Thymus (tissue), 11 donors: ENCODE measurements at regions not wholly inside any gene's neighbourhood (a gene's known extent, or its start where the extent isn't known, plus 50 kb on each side); places are given as distances from the start of the nearest gene placed in this dataset.

ENCODE experiments used
- DNase-seq, 9 donors: peaks; one replicate each; pipeline ENCODE4 v3.0.0-alpha.2; 2013; ENCODE audit warnings: low spot score in 9 of 9, low read depth in 6 of 9, missing footprints in 1 of 9
- H3K27ac ChIP-seq, 2 donors: one replicate each; pipeline ENCODE4 v1.5.1; 2013; ENCODE audit warnings: control low read depth in 1 of 2, low read depth in 1 of 2, low read length in 1 of 2, mild to moderate bottlenecking in 1 of 2, moderate library complexity in 1 of 2
- H3K27me3 ChIP-seq, 2 donors: one replicate each; pipeline ENCODE4 v1.5.1; 2013; ENCODE audit warnings: low read length in 1 of 2; ENCODE audit not compliant: control insufficient read depth in 2 of 2, insufficient read depth in 1 of 2
- H3K36me3 ChIP-seq, 2 donors: one replicate each; pipeline ENCODE4 v1.5.1; 2013; ENCODE audit warnings: low read length in 1 of 2, mild to moderate bottlenecking in 1 of 2, moderate library complexity in 1 of 2; ENCODE audit not compliant: control insufficient read depth in 2 of 2, insufficient read depth in 2 of 2
- H3K4me1 ChIP-seq, 2 donors: one replicate each; pipeline ENCODE4 v1.5.1; 2013; ENCODE audit warnings: low read length in 2 of 2; ENCODE audit not compliant: control insufficient read depth in 2 of 2, insufficient read depth in 2 of 2
- H3K4me3 ChIP-seq, 2 donors: one replicate each; pipeline ENCODE4 v1.5.1; 2013; ENCODE audit warnings: low read length in 2 of 2, control low read depth in 1 of 2, mild to moderate bottlenecking in 1 of 2
- H3K9me3 ChIP-seq, 2 donors: one replicate each; pipeline ENCODE4 v1.5.1; 2013; ENCODE audit warnings: low read length in 1 of 2, mild to moderate bottlenecking in 1 of 2; ENCODE audit not compliant: control insufficient read depth in 2 of 2, insufficient read depth in 1 of 2
- WGBS: extraction: QIAGEN DNeasy Blood & Tissue Kit; methylation state at CpG from one replicate; pipeline ENCODE4 v1.1.7; 2013; 5-methylcytosine and 5-hydroxymethylcytosine counted together
- donor health status: healthy.

DNA sequence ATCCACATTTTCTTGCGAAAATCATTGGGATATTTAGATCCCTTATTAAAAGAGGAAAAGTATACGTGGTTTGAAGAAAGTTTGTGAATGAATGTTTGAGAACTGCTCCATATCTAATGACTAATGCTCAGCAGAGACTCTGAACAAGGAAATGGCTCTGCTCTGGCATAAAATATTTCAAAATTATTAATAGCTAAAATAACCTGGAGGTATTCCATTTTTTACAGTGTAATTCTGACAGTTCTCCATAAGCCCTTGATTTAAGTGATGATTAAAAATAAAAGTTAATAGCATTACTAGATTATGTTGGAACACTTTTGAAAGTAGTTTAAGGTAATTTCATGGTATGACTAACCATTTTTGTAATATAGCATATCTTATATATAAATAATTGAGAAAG, 1276.9 kb upstream of the TENM3 start:
- DNase-seq: no peak
- no peaks in the 10 kb centered on the region for H3K4me1 ChIP-seq
- no peaks in the 10 kb centered on the region for H3K36me3 ChIP-seq
- no peak overlapping the region for H3K27ac ChIP-seq
- WGBS: 97% methylated on average over 2 of the region's 2 CpGs
- H3K27me3 ChIP-seq: no peaks in the 10 kb centered on the region
- no peaks in the 10 kb centered on the region for H3K9me3 ChIP-seq
- H3K4me3 ChIP-seq: no peak overlapping the region

DNA sequence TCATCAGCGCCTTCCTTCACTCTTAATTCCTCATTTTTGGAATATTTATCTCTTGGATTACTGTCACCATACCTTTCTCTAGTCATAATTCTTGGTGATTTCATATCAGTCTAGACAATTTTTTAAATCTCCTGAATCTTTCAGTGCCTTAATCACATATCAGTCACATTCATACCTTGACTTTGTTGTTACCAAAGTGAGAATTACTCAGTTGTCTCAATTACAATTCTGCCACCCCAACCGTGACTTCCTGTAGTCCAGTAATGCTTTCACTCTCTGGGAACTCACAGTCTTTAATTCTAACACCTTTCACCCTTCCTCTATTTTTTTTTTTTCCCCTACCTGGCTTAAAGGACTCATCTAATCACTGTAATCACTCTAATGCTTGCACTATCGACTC, 1275.3 kb upstream of the TENM3 start:
- no peak for DNase-seq
- Histone ChIP-seq H3K4me3 (no peak overlapping the region), H3K9me3 (no peaks in the 10 kb centered on the region), H3K36me3 (no peaks in the 10 kb centered on the region), H3K4me1 (no peaks in the 10 kb centered on the region), H3K27ac (no peak overlapping the region), H3K27me3 (no peaks in the 10 kb centered on the region)
- WGBS: 79% methylated on average over 3 of the region's 3 CpGs

DNA sequence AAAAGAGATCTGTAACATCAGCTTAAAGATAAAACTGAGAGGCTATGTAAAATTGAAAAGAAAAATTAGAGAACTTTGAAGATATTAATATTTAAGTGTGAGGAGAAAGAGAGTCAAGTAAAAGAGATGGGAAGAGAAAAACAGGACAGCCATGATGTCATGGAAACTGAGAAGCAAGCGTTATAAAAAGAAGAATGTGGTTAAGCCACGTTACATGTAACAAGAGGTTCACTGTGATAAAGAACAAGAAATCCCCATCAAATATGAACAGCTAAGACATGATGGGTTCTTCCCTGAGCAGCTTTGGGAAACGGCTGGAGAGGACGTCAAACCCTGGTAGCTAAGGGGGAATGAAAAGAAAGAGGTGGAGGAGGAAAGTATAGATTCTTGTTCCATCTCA, 1269.3 kb upstream of the TENM3 start:
- no peaks in the 10 kb centered on the region for H3K4me1 ChIP-seq
- H3K27me3 ChIP-seq: no peaks in the 10 kb centered on the region
- H3K36me3 ChIP-seq: no peaks in the 10 kb centered on the region
- no peaks in the 10 kb centered on the region for H3K9me3 ChIP-seq
- 93% methylated on average over 4 of the region's 4 CpGs for WGBS
- no peak overlapping the region for H3K4me3 ChIP-seq
- H3K27ac ChIP-seq: no peak overlapping the region
- no peak for DNase-seq

DNA sequence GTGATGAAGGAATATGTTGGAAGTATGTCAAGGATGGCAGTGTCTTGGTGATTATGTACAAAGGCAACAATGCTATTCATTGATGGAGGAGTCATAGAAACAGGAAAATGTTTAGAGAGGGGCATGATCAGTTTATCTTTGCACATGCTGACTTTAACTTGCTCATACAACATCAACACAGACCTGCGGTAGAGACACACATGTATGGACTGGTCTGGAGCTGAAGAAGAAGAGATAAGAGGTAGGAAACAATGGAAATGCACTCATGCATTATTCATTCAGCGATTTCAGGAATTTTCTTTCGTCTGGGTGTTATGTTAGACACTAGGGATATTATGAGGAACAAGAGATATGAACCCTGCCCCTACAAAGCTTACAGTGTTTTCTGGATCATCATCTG, 1252.3 kb upstream of the TENM3 start:
- Histone ChIP-seq H3K27me3 (no peaks in the 10 kb centered on the region), H3K4me3 (no peak overlapping the region), H3K36me3 (no peaks in the 10 kb centered on the region), H3K27ac (no peak overlapping the region), H3K9me3 (no peaks in the 10 kb centered on the region), H3K4me1 (no peaks in the 10 kb centered on the region)
- WGBS: 88% methylated on average over 3 of the region's 3 CpGs
- DNase-seq: no peak

DNA sequence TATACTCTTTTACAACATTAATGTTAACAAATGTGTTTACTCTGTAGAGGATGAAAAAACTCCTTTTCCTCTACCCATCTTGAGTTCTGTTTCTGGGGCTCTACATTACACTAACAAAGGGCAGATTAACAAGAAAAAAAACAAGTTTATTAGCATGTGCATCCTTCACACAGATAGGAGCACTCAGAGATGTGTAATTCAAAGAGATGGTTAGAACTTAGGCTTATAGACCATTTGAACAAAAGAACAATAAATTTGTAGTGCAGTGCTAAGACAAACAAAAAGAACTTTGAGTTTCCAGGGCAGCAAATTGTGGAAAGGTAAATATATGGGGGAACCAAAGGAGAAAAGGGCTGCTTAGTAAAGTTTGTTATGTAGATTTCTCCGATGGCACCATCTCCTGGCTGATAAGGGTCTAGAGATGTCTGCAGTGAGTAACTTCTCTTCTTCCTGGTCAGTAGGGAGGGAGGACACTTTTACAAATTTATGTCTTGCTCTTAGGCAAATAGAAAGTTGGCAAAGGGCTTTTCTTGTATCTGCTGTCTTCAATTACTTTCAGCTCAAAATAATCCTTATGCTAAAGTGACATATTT, 1249.9 kb upstream of the TENM3 start:
- 71% methylated on average over 1 of the region's 1 CpG for WGBS
- Histone ChIP-seq H3K4me3 (no peak overlapping the region), H3K4me1 (no peaks in the 10 kb centered on the region), H3K36me3 (no peaks in the 10 kb centered on the region), H3K9me3 (no peaks in the 10 kb centered on the region), H3K27me3 (no peaks in the 10 kb centered on the region), H3K27ac (no peak overlapping the region)
- DNase-seq: no peak

DNA sequence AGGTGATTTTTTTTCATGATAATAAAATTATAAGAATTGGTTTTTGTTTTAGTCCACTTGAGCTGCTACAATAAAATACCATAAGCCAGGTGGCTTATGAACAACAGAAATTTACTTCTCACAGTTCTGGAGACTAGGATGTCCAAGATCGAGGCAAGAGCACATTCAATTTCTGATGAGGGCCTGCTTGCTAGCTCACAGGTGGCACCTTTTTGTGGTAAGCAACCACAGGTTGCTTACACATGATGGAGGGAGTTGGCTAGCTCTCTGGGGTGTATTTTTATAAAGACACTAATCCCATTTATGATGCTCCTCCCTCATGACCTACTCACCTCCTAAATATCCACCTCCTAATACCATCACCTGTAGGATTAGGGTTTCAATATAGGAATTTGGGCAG, 1248.5 kb upstream of the TENM3 start:
- no peaks in the 10 kb centered on the region for H3K27me3 ChIP-seq
- no peaks in the 10 kb centered on the region for H3K9me3 ChIP-seq
- 87% methylated on average over 1 of the region's 1 CpG for WGBS
- H3K4me1 ChIP-seq: no peaks in the 10 kb centered on the region
- DNase-seq: no peak
- H3K4me3 ChIP-seq: no peak overlapping the region
- H3K27ac ChIP-seq: no peak overlapping the region
- H3K36me3 ChIP-seq: no peaks in the 10 kb centered on the region

DNA sequence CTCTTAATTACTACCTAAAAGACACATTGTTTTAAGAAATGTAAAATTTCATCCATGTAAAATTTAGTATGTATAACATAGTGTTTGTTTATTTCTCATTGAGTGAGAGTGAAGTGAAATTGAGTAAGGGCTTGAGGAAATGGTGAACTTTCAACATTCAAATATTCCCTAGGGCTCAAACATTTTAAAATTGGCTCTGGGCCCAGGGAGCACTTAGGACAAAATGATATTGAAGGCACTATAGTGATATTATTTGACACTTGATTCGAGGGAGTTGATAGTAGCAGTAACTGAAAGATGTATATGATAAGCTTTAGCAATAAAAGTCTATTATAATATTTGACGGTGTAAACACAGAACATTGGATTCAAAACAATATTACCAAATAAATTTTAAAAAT, 1244.0 kb upstream of the TENM3 start:
- Histone ChIP-seq H3K4me3 (no peak overlapping the region), H3K27ac (no peak overlapping the region), H3K36me3 (no peaks in the 10 kb centered on the region), H3K4me1 (no peaks in the 10 kb centered on the region), H3K9me3 (no peaks in the 10 kb centered on the region), H3K27me3 (no peaks in the 10 kb centered on the region)
- DNase-seq: no peak
- WGBS: 44% methylated on average over 2 of the region's 2 CpGs

DNA sequence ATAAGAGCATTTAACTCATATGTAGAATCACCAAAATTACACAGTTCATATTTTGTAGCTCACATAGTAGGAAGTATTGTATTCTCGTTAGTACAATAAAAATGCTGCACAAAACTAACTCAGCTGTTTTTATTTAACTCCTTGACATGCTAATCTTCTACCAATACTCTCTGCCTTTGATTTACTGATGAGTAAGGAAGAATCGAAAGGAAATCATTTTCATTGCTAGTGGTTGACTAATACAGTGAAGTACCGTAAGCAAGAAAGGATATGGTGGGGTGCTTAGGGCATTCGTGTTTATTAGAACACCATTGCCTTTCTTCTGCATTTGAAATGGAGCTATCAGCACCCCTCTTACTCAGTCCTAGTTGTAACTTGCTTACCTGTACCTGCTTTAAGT, 1239.1 kb upstream of the TENM3 start:
- Histone ChIP-seq H3K27me3 (no peaks in the 10 kb centered on the region), H3K36me3 (no peaks in the 10 kb centered on the region), H3K4me3 (no peak overlapping the region), H3K27ac (no peak overlapping the region), H3K9me3 (no peaks in the 10 kb centered on the region), H3K4me1 (no peaks in the 10 kb centered on the region)
- 96% methylated on average over 4 of the region's 4 CpGs for WGBS
- no peak for DNase-seq

DNA sequence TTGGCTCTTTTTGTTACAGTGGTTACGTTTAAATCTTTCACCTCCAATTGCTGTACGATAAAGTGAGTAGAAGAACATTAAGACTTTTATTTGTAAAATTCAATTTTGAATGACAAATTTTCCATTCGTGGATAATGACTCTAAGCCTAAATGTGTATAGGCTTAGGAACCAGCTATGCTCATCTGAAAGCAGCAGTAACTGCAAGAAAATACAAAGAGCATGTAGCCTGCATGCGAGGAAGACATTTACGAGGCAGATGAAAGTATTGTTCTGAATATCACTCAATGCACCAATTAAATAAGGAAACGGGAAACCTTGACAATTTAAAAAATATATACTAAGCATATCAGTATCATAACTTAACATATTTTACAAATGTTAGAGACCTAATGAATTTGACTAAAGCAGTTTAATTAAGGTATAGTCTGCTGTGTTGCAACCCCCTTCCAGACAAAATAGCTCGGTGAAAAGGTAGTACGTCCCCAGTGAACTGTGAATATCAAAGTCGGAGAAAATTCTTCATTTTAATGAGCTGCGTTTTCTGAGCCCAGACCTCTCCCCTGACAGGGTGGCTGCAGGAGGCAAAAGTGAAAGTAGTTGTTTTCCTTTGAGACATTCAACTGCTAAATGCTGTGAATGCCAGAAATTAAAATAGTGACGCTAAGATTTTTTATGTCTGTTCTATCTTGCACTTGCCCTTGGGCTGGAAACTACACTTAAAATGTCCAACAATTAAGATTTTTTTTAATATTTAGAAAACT, 1236.5 kb upstream of the TENM3 start:
- Histone ChIP-seq H3K27ac (no peak overlapping the region), H3K9me3 (no peaks in the 10 kb centered on the region), H3K4me1 (no peaks in the 10 kb centered on the region), H3K36me3 (no peaks in the 10 kb centered on the region), H3K27me3 (no peaks in the 10 kb centered on the region), H3K4me3 (no peak overlapping the region)
- WGBS: 56% methylated on average over 11 of the region's 11 CpGs
- DNase-seq: no peak
